ENCODE measurements at regions not wholly inside any gene's neighbourhood (a gene's known extent, or its start where the extent isn't known, plus 50 kb on each side); places are given as distances from the start of the nearest gene placed in this dataset.

- no TSS peak for BruUV-seq (replicated peaks)
- intact Hi-C loops (cut with micrococcal nuclease; ENCODE audit: unreplicated experiment), result no loop called here
- no peak overlapping the region for H3K4me2 ChIP-seq
These were observed 139.3 kb downstream of the GPX5 start for GRCh38 chr6:28664870-28665396.

GRCh38 chr6:28673417-28673786 is 147.7 kb downstream of the GPX5 start:
- H3K36me3 ChIP-seq (ENCODE audit: low read depth), result no peaks in the 10 kb centered on the region
- no TSS peak for BruUV-seq (replicated peaks)
- peaks cover 12% of the 10 kb centered on the region for H3F3A ChIP-seq (ENCODE audit: insufficient read depth, low read depth)
- no peaks in the 10 kb centered on the region for H3K9me2 ChIP-seq (ENCODE audit: insufficient read depth)
- no peaks in the 10 kb centered on the region for H3K4me1 ChIP-seq (replicated peaks; ENCODE audit: insufficient read depth)
- intact Hi-C loops (cut with micrococcal nuclease; ENCODE audit: unreplicated experiment), result loop anchor here (5.0 kb wide), 2 partner anchors 86 to 131 kb away; a partner anchor contains a TSS
- peak overlapping the region; percentile 85 for H3K4me2 ChIP-seq
- DNase-seq, result no peak
- H3K4me3 ChIP-seq, result peak overlapping the region; percentile 79; the same call in 1 of the 2 replicates
- TF ChIP-seq EZH2 (IDR thresholded peaks at IDR 0.05; ENCODE audit: low read depth) (no peak), CTCF (conservative IDR thresholded peaks at IDR 0.05) (no peak)
- ChIA-PET POLR2A (ENCODE audit: unreplicated experiment) (interaction anchor here (0.6 kb wide), 1 partner anchor 781 kb away, joined by 6 read pairs; a partner anchor contains a TSS), CTCF (no interaction called here)
- H3K79me2 ChIP-seq (ENCODE audit: low read depth), result no peaks in the 10 kb centered on the region
- H3K9me3 ChIP-seq (ENCODE audit: insufficient read depth, low read depth), result no peaks in the 10 kb centered on the region
- H4K20me1 ChIP-seq (ENCODE audit: insufficient read depth), result no peaks in the 10 kb centered on the region
- H3K27me3 ChIP-seq (ENCODE audit: insufficient read depth, low read depth), result no peaks in the 10 kb centered on the region
- no peak overlapping the region for H3K27ac ChIP-seq
- H2AFZ ChIP-seq, result no peak overlapping the region; the same call in 1 of the 2 replicates

More at GRCh38 chr6:28664870-28665396, 139.3 kb downstream of the GPX5 start:
- ChIA-PET CTCF (interaction anchor here (0.5 to 0.6 kb wide), 2 partner anchors 66 to 186 kb away, joined by 3 to 14 read pairs; no protein-coding TSS in a partner anchor), POLR2A (ENCODE audit: unreplicated experiment) (no interaction called here)
- Histone ChIP-seq H3K27me3 (ENCODE audit: insufficient read depth, low read depth) (no peaks in the 10 kb centered on the region), H4K20me1 (ENCODE audit: insufficient read depth) (no peaks in the 10 kb centered on the region), H3F3A (ENCODE audit: insufficient read depth, low read depth) (no peaks in the 10 kb centered on the region), H3K27ac (no peak overlapping the region), H2AFZ (no peak overlapping the region), H3K79me2 (ENCODE audit: low read depth) (no peaks in the 10 kb centered on the region), H3K36me3 (ENCODE audit: low read depth) (no peaks in the 10 kb centered on the region), H3K9me2 (ENCODE audit: insufficient read depth) (no peaks in the 10 kb centered on the region), H3K4me1 (replicated peaks; ENCODE audit: insufficient read depth) (no peaks in the 10 kb centered on the region), H3K4me3 (no peak overlapping the region), H3K9me3 (ENCODE audit: insufficient read depth, low read depth) (no peaks in the 10 kb centered on the region)
- TF ChIP-seq CTCF (conservative IDR thresholded peaks at IDR 0.05), result no peak
- no peak for TF ChIP-seq EZH2 (IDR thresholded peaks at IDR 0.05; ENCODE audit: low read depth)
- DNase-seq, result no peak

DNA sequence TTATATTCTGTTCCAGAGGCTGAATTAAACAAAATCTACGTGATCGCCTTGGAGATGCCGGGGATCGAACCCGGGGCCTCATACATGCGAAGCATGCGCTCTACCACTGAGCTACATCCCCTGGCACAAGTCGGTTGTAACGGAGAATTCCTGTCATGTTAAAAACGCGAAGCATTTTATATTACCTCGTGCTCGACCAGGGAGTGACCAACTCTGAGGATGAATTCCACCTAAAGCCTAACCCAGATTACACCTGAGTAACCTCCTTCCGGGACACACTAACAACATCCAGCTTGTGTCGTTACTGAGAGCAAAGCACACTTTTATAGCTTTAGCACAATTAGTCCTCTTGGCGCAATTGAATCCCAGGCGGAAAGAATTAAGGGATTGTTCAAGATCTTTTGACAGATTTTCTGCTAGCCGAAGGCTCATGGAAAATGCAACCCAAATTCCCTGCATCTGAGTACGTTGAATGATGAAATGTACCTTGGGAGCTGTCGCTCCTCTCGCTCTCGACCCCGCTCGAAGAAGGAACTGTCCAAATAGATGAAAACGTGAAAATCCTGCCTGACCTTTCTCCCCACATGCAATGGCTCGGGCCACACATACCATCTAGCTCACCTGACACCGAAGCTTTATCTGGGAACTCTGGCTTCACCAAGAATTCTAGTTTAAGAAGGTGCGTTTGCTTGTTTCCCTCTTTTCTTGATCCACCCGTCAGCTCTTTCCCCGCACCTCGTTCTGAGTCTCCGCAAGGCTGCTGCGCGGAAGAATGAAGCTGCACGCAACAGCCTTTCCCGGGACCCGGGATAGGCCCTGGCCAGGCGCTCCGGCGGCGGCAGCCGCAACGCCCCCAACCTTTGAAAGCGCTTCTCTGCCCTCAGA is 148.3 kb downstream of the GPX5 start:
- H3K27ac ChIP-seq, result no peak overlapping the region
- no peaks in the 10 kb centered on the region for H3K9me3 ChIP-seq (ENCODE audit: insufficient read depth, low read depth)
- peak overlapping the region; percentile 85 for H3K4me2 ChIP-seq
- peak overlapping the region; percentile 85 for H2AFZ ChIP-seq
- H3K36me3 ChIP-seq (ENCODE audit: low read depth), result no peaks in the 10 kb centered on the region
- DNase-seq, result peak; percentile 70 to 73
- H3K9me2 ChIP-seq (ENCODE audit: insufficient read depth), result no peaks in the 10 kb centered on the region
- no peak for TF ChIP-seq CTCF (conservative IDR thresholded peaks at IDR 0.05)
- TF ChIP-seq EZH2 (IDR thresholded peaks at IDR 0.05; ENCODE audit: low read depth), result no peak
- H3K79me2 ChIP-seq (ENCODE audit: low read depth), result no peaks in the 10 kb centered on the region
- H3K4me1 ChIP-seq (replicated peaks; ENCODE audit: insufficient read depth), result no peaks in the 10 kb centered on the region
- intact Hi-C loops (cut with micrococcal nuclease; ENCODE audit: unreplicated experiment), result loop anchor here (5.0 kb wide), 2 partner anchors 87 to 132 kb away; a partner anchor contains a TSS
- ChIA-PET CTCF (no interaction called here), POLR2A (ENCODE audit: unreplicated experiment) (interaction anchor here (0.6 kb wide), 2 partner anchors 781 to 863 kb away, joined by 6 to 9 read pairs; a partner anchor contains a TSS)
- H4K20me1 ChIP-seq (ENCODE audit: insufficient read depth), result no peaks in the 10 kb centered on the region; the same call in 1 of the 2 replicates
- peaks cover 12% of the 10 kb centered on the region for H3F3A ChIP-seq (ENCODE audit: insufficient read depth, low read depth)
- no TSS peak for BruUV-seq (replicated peaks)
- H3K27me3 ChIP-seq (ENCODE audit: insufficient read depth, low read depth), result no peaks in the 10 kb centered on the region
- H3K4me3 ChIP-seq, result peak overlapping the region; percentile 79

All from PC-9 (cell line).